PC-3 (cell line): ENCODE measurements at regions not wholly inside any gene's neighbourhood (a gene's known extent, or its start where the extent isn't known, plus 50 kb on each side); places are given as distances from the start of the nearest gene placed in this dataset.

Source experiments
- ATAC-seq: fragments of 200-7000 bp; cut with Tn5 transposase; 2 replicates; pipeline ENCODE4 v1.9.1; 2020; ENCODE audit warnings: mild to moderate bottlenecking, moderate library complexity
- BruUV-seq: library from RNA; stranded (reverse); fragments of 400-500 nt; replicated peaks from 2 replicates; lab custom pipeline; 2021; lab: Mats Ljungman, UMichigan
- CTCF ChIA-PET: fragments of 300-600 bp; sonication (Branson Sonifier 250); formaldehyde crosslinking; loops from one replicate; lab custom pipeline; 2022; ENCODE audit warnings: antibody characterized with exemption; lab: Charles Lee
- POLR2A ChIA-PET: fragments of 300-600 bp; sonication (Branson Sonifier 250); formaldehyde crosslinking; loops from one replicate; lab custom pipeline; 2022; ENCODE audit warnings: antibody characterized with exemption; ENCODE audit not compliant: unreplicated experiment; lab: Charles Lee
- DNase-seq: peaks from one replicate; pipeline ENCODE4 v3.0.0-alpha.2; 2015
- H2AFZ ChIP-seq: fragments of 300-600 bp; sonication (generic); 2 replicates; pipeline ENCODE4 v1.6.0; 2016; ENCODE audit warnings: antibody characterized with exemption, low read length
- H3F3A ChIP-seq: fragments of 300-600 bp; sonication (generic); one replicate; pipeline ENCODE4 v1.6.0; 2017; ENCODE audit warnings: antibody characterized with exemption, low read length, control low read depth, mild to moderate bottlenecking; ENCODE audit not compliant: unreplicated experiment
- H3K27ac ChIP-seq: fragments of 300-600 bp; sonication (generic); 2 replicates; pipeline ENCODE4 v1.5.1; 2016; ENCODE audit warnings: mild to moderate bottlenecking, low read length
- H3K27me3 ChIP-seq: fragments of 300-600 bp; sonication (generic); 2 replicates; pipeline ENCODE4 v1.6.1; 2016; ENCODE audit warnings: low read length, mixed read lengths
- H3K36me3 ChIP-seq: fragments of 300-600 bp; sonication (generic); 2 replicates; pipeline ENCODE4 v1.6.1; 2016; ENCODE audit warnings: low read depth, mixed run types, low read length, mixed read lengths
- H3K4me1 ChIP-seq: fragments of 300-600 bp; sonication (generic); 2 replicates; pipeline ENCODE4 v1.5.1; 2016; ENCODE audit warnings: low read length; ENCODE audit not compliant: insufficient read depth
- H3K4me2 ChIP-seq: fragments of 300-600 bp; sonication (generic); 2 replicates; pipeline ENCODE4 v1.6.0; 2016; ENCODE audit warnings: low read length
- H3K4me3 ChIP-seq: fragments of 300-600 bp; sonication (generic); 2 replicates; pipeline ENCODE4 v1.5.1; 2016; ENCODE audit warnings: mild to moderate bottlenecking, low read length, mixed read lengths
- H3K79me2 ChIP-seq: fragments of 300-600 bp; sonication (generic); 2 replicates; pipeline ENCODE4 v1.6.1; 2017; ENCODE audit warnings: low read length, mixed read lengths
- H3K9ac ChIP-seq: fragments of 300-600 bp; sonication (generic); 2 replicates; pipeline ENCODE4 v1.6.0; 2016; ENCODE audit warnings: mild to moderate bottlenecking, low read length
- H3K9me2 ChIP-seq: fragments of 300-600 bp; sonication (generic); replicated peaks from 2 replicates; pipeline ENCODE4 v1.6.1; 2016; ENCODE audit warnings: mixed run types, low read length, mixed read lengths
- H3K9me3 ChIP-seq: fragments of 300-600 bp; sonication (generic); 2 replicates; pipeline ENCODE4 v1.6.1; 2016; ENCODE audit warnings: low read length, mixed read lengths
- H4K20me1 ChIP-seq: fragments of 300-600 bp; sonication (generic); 2 replicates; pipeline ENCODE4 v1.6.1; 2016; ENCODE audit warnings: low read length, mixed read lengths
- EZH2 ChIP-seq: fragments of 300-600 bp; sonication (generic); IDR thresholded peaks from one replicate; pipeline ENCODE4 v1.6.1; 2017; ENCODE audit warnings: antibody characterized with exemption, mild to moderate bottlenecking, low read length; ENCODE audit not compliant: unreplicated experiment
- EZH2phosphoT487 ChIP-seq: fragments of 300-600 bp; sonication (generic); IDR thresholded peaks from 2 replicates; pipeline ENCODE4 v1.6.1; 2018; ENCODE audit warnings: mild to moderate bottlenecking, antibody characterized with exemption, low read length, borderline replicate concordance
- intact Hi-C: fragments of 100-400 bp; cut with micrococcal nuclease; formaldehyde crosslinking; loops from 2 replicates; pipeline ENCODE4 v1.9.0; 2023
- TF ChIP-seq, protein P1 (sequence below): fragments of 300-600 bp; sonication (generic); conservative IDR thresholded peaks from 2 replicates; pipeline ENCODE4 v1.5.1; 2017; ENCODE audit warnings: antibody characterized with exemption, low read depth, mild to moderate bottlenecking, low read length

DNA sequence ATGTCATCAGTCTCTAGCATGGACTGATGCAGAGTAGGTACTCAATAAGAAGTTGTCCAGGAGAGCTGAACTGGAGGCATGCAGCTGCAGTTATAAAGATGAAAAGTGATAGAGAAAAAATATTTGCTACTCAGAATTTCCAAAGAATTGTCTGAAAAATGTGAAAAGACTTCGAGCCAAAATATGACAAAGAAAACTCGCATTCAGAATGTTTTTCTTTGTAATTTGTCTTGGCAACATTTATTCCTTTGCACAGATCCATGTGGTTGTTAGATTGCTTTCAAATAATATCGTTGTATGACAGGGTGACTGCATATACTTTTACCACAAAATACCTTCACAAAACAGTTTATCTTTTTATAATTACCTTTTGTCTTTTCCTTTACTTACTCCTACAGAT is 128.0 kb upstream of the SLC4A4 start:
- no peaks in the 10 kb centered on the region for H3K27me3 ChIP-seq
- H3K4me2 ChIP-seq, result no peak overlapping the region
- H3K79me2 ChIP-seq, result no peaks in the 10 kb centered on the region
- no peaks in the 10 kb centered on the region for H3K9me2 ChIP-seq
- ChIA-PET CTCF (no interaction called here), POLR2A (no interaction called here)
- H3K9me3 ChIP-seq, result no peaks in the 10 kb centered on the region
- H3K36me3 ChIP-seq, result no peaks in the 10 kb centered on the region
- H3K9ac ChIP-seq, result no peak overlapping the region
- no peak overlapping the region for H2AFZ ChIP-seq
- no TSS peak for BruUV-seq
- no peaks in the 10 kb centered on the region for H4K20me1 ChIP-seq
- H3K4me3 ChIP-seq, result no peak overlapping the region
- H3K27ac ChIP-seq, result no peak overlapping the region
- H3K4me1 ChIP-seq, result no peaks in the 10 kb centered on the region
- intact Hi-C loops, result no loop called here
- TF ChIP-seq, protein P1, sequence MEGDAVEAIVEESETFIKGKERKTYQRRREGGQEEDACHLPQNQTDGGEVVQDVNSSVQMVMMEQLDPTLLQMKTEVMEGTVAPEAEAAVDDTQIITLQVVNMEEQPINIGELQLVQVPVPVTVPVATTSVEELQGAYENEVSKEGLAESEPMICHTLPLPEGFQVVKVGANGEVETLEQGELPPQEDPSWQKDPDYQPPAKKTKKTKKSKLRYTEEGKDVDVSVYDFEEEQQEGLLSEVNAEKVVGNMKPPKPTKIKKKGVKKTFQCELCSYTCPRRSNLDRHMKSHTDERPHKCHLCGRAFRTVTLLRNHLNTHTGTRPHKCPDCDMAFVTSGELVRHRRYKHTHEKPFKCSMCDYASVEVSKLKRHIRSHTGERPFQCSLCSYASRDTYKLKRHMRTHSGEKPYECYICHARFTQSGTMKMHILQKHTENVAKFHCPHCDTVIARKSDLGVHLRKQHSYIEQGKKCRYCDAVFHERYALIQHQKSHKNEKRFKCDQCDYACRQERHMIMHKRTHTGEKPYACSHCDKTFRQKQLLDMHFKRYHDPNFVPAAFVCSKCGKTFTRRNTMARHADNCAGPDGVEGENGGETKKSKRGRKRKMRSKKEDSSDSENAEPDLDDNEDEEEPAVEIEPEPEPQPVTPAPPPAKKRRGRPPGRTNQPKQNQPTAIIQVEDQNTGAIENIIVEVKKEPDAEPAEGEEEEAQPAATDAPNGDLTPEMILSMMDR, result no peak
- TF ChIP-seq EZH2 (no peak), EZH2phosphoT487 (no peak)
- no peaks in the 10 kb centered on the region for H3F3A ChIP-seq
- DNase-seq (no peak), ATAC-seq (no peak)

DNA sequence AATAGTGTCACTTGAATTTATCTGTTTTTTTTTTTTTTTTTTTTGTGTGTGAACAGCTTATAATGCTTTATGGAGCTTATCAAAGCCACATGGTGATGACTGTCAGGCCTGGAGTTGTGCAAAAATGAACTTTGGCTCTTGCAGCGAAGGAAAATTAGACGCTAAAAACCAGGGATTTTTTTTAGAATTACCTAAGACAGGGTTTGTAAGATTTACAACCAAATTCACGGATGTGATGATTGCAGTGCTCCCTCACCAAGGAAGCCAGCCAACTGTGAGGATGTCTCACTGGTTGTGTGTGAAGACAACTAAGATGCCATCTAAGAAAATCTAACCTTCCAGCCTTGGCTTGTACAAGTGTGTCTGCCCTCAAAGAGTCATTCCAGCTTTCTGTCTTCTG is 127.1 kb upstream of the SLC4A4 start:
- Histone ChIP-seq H3K27ac (no peak overlapping the region), H3K4me1 (no peaks in the 10 kb centered on the region), H3K27me3 (no peaks in the 10 kb centered on the region), H3K9ac (no peak overlapping the region), H3K4me3 (no peak overlapping the region), H3K9me2 (no peaks in the 10 kb centered on the region), H2AFZ (no peak overlapping the region), H3K9me3 (no peaks in the 10 kb centered on the region), H3K79me2 (no peaks in the 10 kb centered on the region), H4K20me1 (no peaks in the 10 kb centered on the region), H3K36me3 (no peaks in the 10 kb centered on the region), H3F3A (no peaks in the 10 kb centered on the region), H3K4me2 (no peak overlapping the region)
- no peak for ATAC-seq
- DNase-seq, result no peak
- intact Hi-C loops, result no loop called here
- ChIA-PET CTCF (no interaction called here), POLR2A (no interaction called here)
- TF ChIP-seq, protein P1, result no peak
- TF ChIP-seq EZH2 (no peak), EZH2phosphoT487 (no peak)
- BruUV-seq, result no TSS peak

DNA sequence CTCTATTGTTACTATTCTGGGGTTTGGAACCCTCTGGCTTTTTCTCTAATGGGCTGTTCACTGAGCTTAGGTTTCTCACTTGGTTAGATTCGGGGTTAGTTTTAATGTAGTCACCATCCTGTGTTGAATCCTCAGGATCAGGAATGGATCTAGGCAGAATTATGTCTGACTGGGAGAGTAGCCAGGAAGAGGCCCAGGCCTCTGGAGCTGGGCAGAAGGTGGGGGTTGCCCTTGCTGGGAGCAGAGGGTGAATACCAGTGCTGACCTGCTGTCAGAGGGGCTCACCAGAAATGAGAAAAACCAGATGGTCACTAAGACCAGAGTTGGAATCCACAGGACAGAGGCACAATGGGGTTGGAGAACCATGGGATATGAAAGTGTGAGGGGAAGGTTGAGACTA is 126.6 kb upstream of the SLC4A4 start:
- ATAC-seq (no peak), DNase-seq (no peak)
- H3K4me3 ChIP-seq, result no peak overlapping the region
- intact Hi-C loops, result no loop called here
- H3K9me3 ChIP-seq, result no peaks in the 10 kb centered on the region
- TF ChIP-seq EZH2, result no peak
- no peak for TF ChIP-seq EZH2phosphoT487
- TF ChIP-seq, protein P1, result no peak
- H4K20me1 ChIP-seq, result no peaks in the 10 kb centered on the region
- H3K4me1 ChIP-seq, result no peaks in the 10 kb centered on the region
- no peaks in the 10 kb centered on the region for H3K9me2 ChIP-seq
- CTCF ChIA-PET, result no interaction called here
- no peak overlapping the region for H3K4me2 ChIP-seq
- no peaks in the 10 kb centered on the region for H3K79me2 ChIP-seq
- H3K27ac ChIP-seq, result no peak overlapping the region
- H3K9ac ChIP-seq, result no peak overlapping the region
- no peaks in the 10 kb centered on the region for H3K27me3 ChIP-seq
- H3F3A ChIP-seq, result no peaks in the 10 kb centered on the region
- BruUV-seq, result no TSS peak
- POLR2A ChIA-PET, result no interaction called here
- H3K36me3 ChIP-seq, result no peaks in the 10 kb centered on the region
- no peak overlapping the region for H2AFZ ChIP-seq
